SJSA1 (cell line): ENCODE measurements at regions not wholly inside any gene's neighbourhood (a gene's known extent, or its start where the extent isn't known, plus 50 kb on each side); places are given as distances from the start of the nearest gene placed in this dataset.

Experiments used
- DNase-seq, 2 experiments: peaks; one replicate each; pipeline ENCODE4 v3.0.0-alpha.2; 2015 to 2020; ENCODE audit warnings: low spot score in 2 of 2, low read depth in 1 of 2
- H3K27ac ChIP-seq: fragments of 250-450 bp; sonication (Bioruptor Pico); 2 replicates; pipeline ENCODE4 v1.5.1; 2020; ENCODE audit warnings: mild to moderate bottlenecking, moderate library complexity
- H3K27me3 ChIP-seq: fragments of 250-450 bp; sonication (Bioruptor Pico); replicated peaks from 2 replicates; pipeline ENCODE4 v1.5.1; 2020; ENCODE audit warnings: mild to moderate bottlenecking, moderate library complexity
- H3K36me3 ChIP-seq: fragments of 250-450 bp; sonication (Bioruptor Pico); 2 replicates; pipeline ENCODE4 v1.5.1; 2020; ENCODE audit warnings: mild to moderate bottlenecking
- H3K4me1 ChIP-seq: fragments of 250-450 bp; sonication (Bioruptor Pico); replicated peaks from 2 replicates; pipeline ENCODE4 v1.6.1; 2021; ENCODE audit warnings: mild to moderate bottlenecking
- H3K4me3 ChIP-seq: fragments of 250-450 bp; sonication (Bioruptor Pico); 2 replicates; pipeline ENCODE4 v1.5.1; 2020; ENCODE audit warnings: mild to moderate bottlenecking
- H3K9me3 ChIP-seq: fragments of 250-450 bp; sonication (Bioruptor Pico); replicated peaks from 2 replicates; pipeline ENCODE4 v1.5.1; 2020; ENCODE audit warnings: mild to moderate bottlenecking

- H3K4me1 ChIP-seq: no peaks in the 10 kb centered on the region
- no peaks in the 10 kb centered on the region for H3K27me3 ChIP-seq
- DNase-seq: peak in 1 of 2 experiments; percentile 16
- H3K4me3 ChIP-seq: no peak overlapping the region
- peaks cover 14% of the 10 kb centered on the region for H3K36me3 ChIP-seq
- H3K9me3 ChIP-seq: no peaks in the 10 kb centered on the region
- no peak overlapping the region for H3K27ac ChIP-seq
Observed at GRCh38 chr14:101007765-101008164, 104.2 kb upstream of the RTL1 start.

GRCh38 chr14:101008196-101008595 lies 104.7 kb upstream of the RTL1 start:
- peak in 1 of 2 experiments; percentile 31 for DNase-seq
- Histone ChIP-seq H3K27ac (no peak overlapping the region), H3K4me1 (no peaks in the 10 kb centered on the region), H3K4me3 (no peak overlapping the region), H3K27me3 (no peaks in the 10 kb centered on the region), H3K9me3 (no peaks in the 10 kb centered on the region), H3K36me3 (peaks cover 14% of the 10 kb centered on the region)

- H3K4me1 ChIP-seq: no peaks in the 10 kb centered on the region
- peaks cover 14% of the 10 kb centered on the region for H3K36me3 ChIP-seq
- no peak overlapping the region for H3K4me3 ChIP-seq
- DNase-seq: peak in 1 of 2 experiments; percentile 23
- H3K27me3 ChIP-seq: no peaks in the 10 kb centered on the region
- no peaks in the 10 kb centered on the region for H3K9me3 ChIP-seq
- no peak overlapping the region for H3K27ac ChIP-seq
Observed at GRCh38 chr14:101008631-101009336, 105.3 kb upstream of the RTL1 start.

GRCh38 chr14:101009531-101009930 lies 106.0 kb upstream of the RTL1 start:
- Histone ChIP-seq H3K27ac (no peak overlapping the region), H3K4me3 (no peak overlapping the region), H3K4me1 (no peaks in the 10 kb centered on the region), H3K9me3 (no peaks in the 10 kb centered on the region), H3K36me3 (peaks cover 14% of the 10 kb centered on the region), H3K27me3 (no peaks in the 10 kb centered on the region)
- DNase-seq: no peak

- no peak overlapping the region for H3K27ac ChIP-seq
- H3K36me3 ChIP-seq: peaks cover 14% of the 10 kb centered on the region
- H3K9me3 ChIP-seq: no peaks in the 10 kb centered on the region
- DNase-seq: peak in 1 of 2 experiments; percentile 19
- H3K4me3 ChIP-seq: no peak overlapping the region
- no peaks in the 10 kb centered on the region for H3K27me3 ChIP-seq
- H3K4me1 ChIP-seq: no peaks in the 10 kb centered on the region
Observed at GRCh38 chr14:101010293-101010692, 106.8 kb upstream of the RTL1 start.

- DNase-seq: no peak
- Histone ChIP-seq H3K27ac (no peak overlapping the region), H3K27me3 (no peaks in the 10 kb centered on the region), H3K36me3 (peaks cover 14% of the 10 kb centered on the region), H3K4me1 (no peaks in the 10 kb centered on the region), H3K4me3 (no peak overlapping the region), H3K9me3 (no peaks in the 10 kb centered on the region)
Observed at GRCh38 chr14:101010835-101011234, 107.3 kb upstream of the RTL1 start.

- H3K9me3 ChIP-seq: 0 out of 2 replicates have a peak, but pooled peaks cover 2% of the 10 kb centered on the region
- no peak for DNase-seq
- H3K27me3 ChIP-seq: no peaks in the 10 kb centered on the region
- H3K36me3 ChIP-seq: peaks cover 4% of the 10 kb centered on the region
- H3K4me1 ChIP-seq: no peaks in the 10 kb centered on the region
- no peak overlapping the region for H3K4me3 ChIP-seq
- H3K27ac ChIP-seq: no peak overlapping the region
Observed at GRCh38 chr14:101017209-101017608, 113.7 kb upstream of the RTL1 start.

- Histone ChIP-seq H3K27ac (no peak overlapping the region), H3K27me3 (no peaks in the 10 kb centered on the region), H3K4me1 (no peaks in the 10 kb centered on the region), H3K4me3 (no peak overlapping the region), H3K9me3 (0 out of 2 replicates have a peak, but pooled peaks cover 2% of the 10 kb centered on the region), H3K36me3 (peaks cover 4% of the 10 kb centered on the region)
- DNase-seq: no peak
Observed at GRCh38 chr14:101017806-101018560, 114.5 kb upstream of the RTL1 start.

- Histone ChIP-seq H3K4me1 (no peaks in the 10 kb centered on the region), H3K4me3 (no peak overlapping the region), H3K27ac (no peak overlapping the region), H3K27me3 (no peaks in the 10 kb centered on the region), H3K36me3 (peaks cover 11% of the 10 kb centered on the region), H3K9me3 (0 out of 2 replicates have a peak, but pooled peaks cover 2% of the 10 kb centered on the region)
- peak in 1 of 2 experiments; percentile 27 for DNase-seq
Observed at GRCh38 chr14:101018561-101019290, 115.2 kb upstream of the RTL1 start.

GRCh38 chr14:101019541-101019940 lies 116.0 kb upstream of the RTL1 start:
- Histone ChIP-seq H3K4me1 (no peaks in the 10 kb centered on the region), H3K4me3 (no peak overlapping the region), H3K9me3 (0 out of 2 replicates have a peak, but pooled peaks cover 2% of the 10 kb centered on the region), H3K27ac (no peak overlapping the region), H3K36me3 (peaks cover 18% of the 10 kb centered on the region), H3K27me3 (no peaks in the 10 kb centered on the region)
- peak in 1 of 2 experiments; percentile 25 for DNase-seq

GRCh38 chr14:101019990-101020710 lies 116.6 kb upstream of the RTL1 start:
- Histone ChIP-seq H3K27me3 (no peaks in the 10 kb centered on the region), H3K4me1 (no peaks in the 10 kb centered on the region), H3K9me3 (0 out of 2 replicates have a peak, but pooled peaks cover 2% of the 10 kb centered on the region), H3K36me3 (peaks cover 24% of the 10 kb centered on the region), H3K27ac (no peak overlapping the region), H3K4me3 (no peak overlapping the region)
- DNase-seq: peak in 1 of 2 experiments; percentile 23

GRCh38 chr14:101020834-101021370 lies 117.4 kb upstream of the RTL1 start:
- H3K27me3 ChIP-seq: no peaks in the 10 kb centered on the region
- H3K36me3 ChIP-seq: peaks cover 27% of the 10 kb centered on the region
- H3K4me1 ChIP-seq: no peaks in the 10 kb centered on the region

GRCh38 chr14:101022121-101022520 lies 118.6 kb upstream of the RTL1 start:
- H3K36me3 ChIP-seq: peaks cover 27% of the 10 kb centered on the region
- H3K4me1 ChIP-seq: no peaks in the 10 kb centered on the region
- H3K27me3 ChIP-seq: no peaks in the 10 kb centered on the region
- H3K9me3 ChIP-seq: 0 out of 2 replicates have a peak, but pooled peaks cover 2% of the 10 kb centered on the region
- no peak overlapping the region for H3K4me3 ChIP-seq
- no peak overlapping the region for H3K27ac ChIP-seq
- DNase-seq: peak in 1 of 2 experiments; percentile 25

More at GRCh38 chr14:101020834-101021370, 117.4 kb upstream of the RTL1 start:
- Histone ChIP-seq H3K9me3 (0 out of 2 replicates have a peak, but pooled peaks cover 2% of the 10 kb centered on the region), H3K27ac (no peak overlapping the region), H3K4me3 (no peak overlapping the region)
- DNase-seq: peak in 1 of 2 experiments; percentile 13
